Stomach (tissue), 8 donors: ENCODE measurements at regions not wholly inside any gene's neighbourhood (a gene's known extent, or its start where the extent isn't known, plus 50 kb on each side); places are given as distances from the start of the nearest gene placed in this dataset.

Experiments used
- DNase-seq, 2 donors: peaks; one replicate each; pipeline versions ENCODE4 v3.0.0 to v3.0.0-alpha.2; 2013 to 2019
- H3K27ac ChIP-seq, 5 donors: fragments of 200-600 bp in 4 of 5; sonication (generic) in 4 of 5; one replicate each; pipeline ENCODE4 v1.5.1; 2013 to 2019; ENCODE audit warnings: mild to moderate bottlenecking in 1 of 5, moderate library complexity in 1 of 5
- H3K27me3 ChIP-seq, 3 donors: fragments of 200-600 bp; sonication (generic); one replicate each; pipeline ENCODE4 v1.5.1; 2017 to 2019; ENCODE audit warnings: mixed run types in 1 of 3
- H3K36me3 ChIP-seq, 4 donors: fragments of 200-600 bp; sonication (generic); 1 replicate in 3 of 4; 2 replicates in 1 of 4; pipeline ENCODE4 v1.5.1; 2016 to 2019
- H3K4me1 ChIP-seq, 4 donors: fragments of 200-600 bp; sonication (generic); one replicate each; pipeline ENCODE4 v1.5.1; 2016 to 2019
- H3K4me3 ChIP-seq, 4 donors: fragments of 200-600 bp; sonication (generic) in 3 of 4; one replicate each; pipeline ENCODE4 v1.5.1; 2016 to 2019; ENCODE audit warnings: mild to moderate bottlenecking in 1 of 4
- H3K9me3 ChIP-seq, 4 donors: fragments of 200-600 bp; sonication (generic); one replicate each; pipeline ENCODE4 v1.5.1; 2016 to 2019
- EP300 ChIP-seq: sonication (generic); formaldehyde crosslinking; IDR thresholded peaks from one replicate; pipeline ENCODE4 v1.6.1; 2017; ENCODE audit warnings: antibody characterized with exemption
- POLR2A ChIP-seq, 4 donors: fragments of 450-650 bp; IDR thresholded peaks; one replicate each; pipeline ENCODE4 v1.6.1; 2016; ENCODE audit warnings: antibody characterized with exemption in 4 of 4, control low read depth in 2 of 4, mild to moderate bottlenecking in 1 of 4, moderate library complexity in 1 of 4
- POLR2AphosphoS5 ChIP-seq, 3 donors: sonication (generic); formaldehyde crosslinking; IDR thresholded peaks; one replicate each; pipeline ENCODE4 v1.6.1; 2016; ENCODE audit warnings: antibody characterized with exemption in 3 of 3
- WGBS, 5 donors: extraction: QIAGEN DNeasy Blood & Tissue Kit in 3 of 5; methylation state at CpG; one replicate each; pipeline versions ENCODE4 v1.1.5 to v1.1.7; 2013 to 2018; 5-methylcytosine and 5-hydroxymethylcytosine counted together
- intact Hi-C: fragments of 100-400 bp; cut with DNase I; formaldehyde crosslinking; loops from one replicate; pipeline ENCODE4 v1.15.1; 2023; ENCODE audit warnings: low total_unique reads
- TF ChIP-seq, protein P1 (sequence below), 7 experiments: fragments of 450-650 bp in 4 of 7; fragments of 200-600 bp in 3 of 7; sonication (generic) in 3 of 7; IDR thresholded peaks; one replicate each; pipeline ENCODE4 v1.5.1; 2016 to 2019; ENCODE audit warnings: antibody characterized with exemption in 7 of 7, control low read depth in 2 of 7, mild to moderate bottlenecking in 1 of 7
- donor health status: healthy with polysubstance abuse.
- donor health status: Bipolar disorder and iron deficiency.
- donor health status: healthy.

DNA sequence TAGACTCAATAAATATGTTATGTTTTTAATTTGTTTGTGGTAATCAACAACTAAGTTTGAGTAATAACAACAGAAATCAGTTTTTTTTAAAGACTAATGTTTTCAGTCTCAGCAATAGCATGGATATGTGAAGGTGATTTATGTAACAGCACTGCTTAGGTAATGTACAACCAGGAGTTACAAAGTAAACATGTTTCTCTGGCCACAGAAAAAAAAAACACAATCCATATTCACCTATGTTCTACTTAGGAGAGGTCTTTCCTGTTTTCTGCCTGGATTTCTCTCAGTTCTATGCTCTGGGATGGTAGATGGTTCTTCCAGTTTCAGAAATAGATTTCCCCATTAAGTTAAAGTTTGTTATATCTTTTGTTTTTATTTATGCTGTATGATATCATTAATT lies 579.4 kb downstream of the SI start:
- H3K4me1 ChIP-seq = no peaks in the 10 kb centered on the region
- TF ChIP-seq, protein P1, sequence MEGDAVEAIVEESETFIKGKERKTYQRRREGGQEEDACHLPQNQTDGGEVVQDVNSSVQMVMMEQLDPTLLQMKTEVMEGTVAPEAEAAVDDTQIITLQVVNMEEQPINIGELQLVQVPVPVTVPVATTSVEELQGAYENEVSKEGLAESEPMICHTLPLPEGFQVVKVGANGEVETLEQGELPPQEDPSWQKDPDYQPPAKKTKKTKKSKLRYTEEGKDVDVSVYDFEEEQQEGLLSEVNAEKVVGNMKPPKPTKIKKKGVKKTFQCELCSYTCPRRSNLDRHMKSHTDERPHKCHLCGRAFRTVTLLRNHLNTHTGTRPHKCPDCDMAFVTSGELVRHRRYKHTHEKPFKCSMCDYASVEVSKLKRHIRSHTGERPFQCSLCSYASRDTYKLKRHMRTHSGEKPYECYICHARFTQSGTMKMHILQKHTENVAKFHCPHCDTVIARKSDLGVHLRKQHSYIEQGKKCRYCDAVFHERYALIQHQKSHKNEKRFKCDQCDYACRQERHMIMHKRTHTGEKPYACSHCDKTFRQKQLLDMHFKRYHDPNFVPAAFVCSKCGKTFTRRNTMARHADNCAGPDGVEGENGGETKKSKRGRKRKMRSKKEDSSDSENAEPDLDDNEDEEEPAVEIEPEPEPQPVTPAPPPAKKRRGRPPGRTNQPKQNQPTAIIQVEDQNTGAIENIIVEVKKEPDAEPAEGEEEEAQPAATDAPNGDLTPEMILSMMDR (IDR thresholded peaks at IDR 0.05) = no peak
- TF ChIP-seq EP300 (no peak), POLR2AphosphoS5 (IDR thresholded peaks at IDR 0.05) (no peak), POLR2A (IDR thresholded peaks at IDR 0.05) (no peak)
- no peaks in the 10 kb centered on the region for H3K27me3 ChIP-seq
- intact Hi-C loops = no loop called here
- H3K36me3 ChIP-seq = no peaks in the 10 kb centered on the region
- H3K27ac ChIP-seq = no peak overlapping the region
- H3K9me3 ChIP-seq = no peaks in the 10 kb centered on the region
- H3K4me3 ChIP-seq = no peak overlapping the region
- DNase-seq = peak in 1 of 2 donors; percentile 77

DNA sequence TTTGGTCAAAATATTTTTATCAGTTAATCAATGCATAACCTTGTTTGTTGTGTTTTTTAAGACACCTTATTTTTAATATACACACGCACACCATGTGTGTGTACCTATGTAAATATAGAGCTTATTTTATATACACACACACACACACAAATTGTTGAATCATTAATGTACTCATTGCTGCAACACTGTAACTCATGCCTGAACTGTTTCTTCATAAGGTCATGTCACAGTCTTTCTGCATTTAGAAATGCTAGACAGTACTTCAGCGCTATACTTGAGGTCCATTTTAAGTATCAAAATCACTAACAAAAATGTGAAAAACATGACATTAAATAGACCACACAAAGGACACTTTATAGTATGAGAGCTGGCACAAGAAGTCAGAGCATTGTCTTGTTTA lies 589.4 kb downstream of the SI start:
- Histone ChIP-seq H3K36me3 (no peaks in the 10 kb centered on the region), H3K9me3 (peaks cover 0 to 7% (median 0%) of the 10 kb centered on the region in 4 donors), H3K27ac (no peak overlapping the region), H3K4me1 (no peaks in the 10 kb centered on the region), H3K27me3 (no peaks in the 10 kb centered on the region), H3K4me3 (no peak overlapping the region)
- intact Hi-C loops = no loop called here
- TF ChIP-seq EP300 (no peak), POLR2AphosphoS5 (IDR thresholded peaks at IDR 0.05) (no peak), POLR2A (IDR thresholded peaks at IDR 0.05) (no peak)
- TF ChIP-seq, protein P1 (IDR thresholded peaks at IDR 0.05) = no peak
- WGBS, 5 donors = 50 to 82% (median 79%) methylated on average over 2 of the region's 2 CpGs
- DNase-seq = no peak

GRCh38 chr3:164486150-164486549 lies 592.1 kb downstream of the SI start:
- no peak for TF ChIP-seq POLR2A (IDR thresholded peaks at IDR 0.05)
- TF ChIP-seq EP300 = no peak
- TF ChIP-seq, protein P1 (IDR thresholded peaks at IDR 0.05) = no peak
- TF ChIP-seq POLR2AphosphoS5 (IDR thresholded peaks at IDR 0.05) = no peak
- no peak overlapping the region for H3K4me3 ChIP-seq
- H3K4me1 ChIP-seq = no peaks in the 10 kb centered on the region
- H3K27me3 ChIP-seq = no peaks in the 10 kb centered on the region
- H3K36me3 ChIP-seq = no peaks in the 10 kb centered on the region
- WGBS, 5 donors = 50 to 56% (median 53%) methylated on average over 3 of the region's 3 CpGs
- H3K27ac ChIP-seq = no peak overlapping the region
- H3K9me3 ChIP-seq = peaks cover 0 to 7% (median 0%) of the 10 kb centered on the region in 4 donors
- intact Hi-C loops = no loop called here
- DNase-seq = no peak

DNA sequence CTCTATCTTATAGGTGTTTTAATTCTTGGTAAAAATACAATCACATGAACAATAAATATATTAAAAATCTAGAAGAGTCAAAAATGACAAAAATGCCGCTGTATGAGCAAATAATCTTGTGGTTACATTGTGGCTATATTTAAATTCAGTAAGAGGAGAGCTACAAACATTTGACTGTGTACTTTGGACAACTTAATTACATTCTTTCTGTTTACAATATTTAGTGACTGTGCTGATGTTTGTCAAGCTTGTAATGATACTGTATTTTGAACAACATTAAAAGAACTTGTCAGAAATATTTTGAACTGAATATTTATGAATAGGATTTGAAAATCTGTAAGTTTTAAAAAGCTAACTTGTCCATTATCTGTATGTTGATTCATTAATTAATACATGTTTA lies 598.3 kb downstream of the SI start:
- 28 to 58% (median 34%) methylated on average over 1 of the region's 1 CpG for WGBS, 5 donors
- no peak overlapping the region for H3K27ac ChIP-seq
- no peak for DNase-seq
- H3K27me3 ChIP-seq = no peaks in the 10 kb centered on the region
- no peaks in the 10 kb centered on the region for H3K4me1 ChIP-seq
- no peak overlapping the region for H3K4me3 ChIP-seq
- TF ChIP-seq POLR2A (IDR thresholded peaks at IDR 0.05) (no peak), POLR2AphosphoS5 (IDR thresholded peaks at IDR 0.05) (no peak), EP300 (no peak)
- TF ChIP-seq, protein P1 (IDR thresholded peaks at IDR 0.05) = no peak
- intact Hi-C loops = no loop called here
- no peaks in the 10 kb centered on the region for H3K36me3 ChIP-seq
- H3K9me3 ChIP-seq = no peaks in the 10 kb centered on the region
